ENCODE measurements at regions not wholly inside any gene's neighbourhood (a gene's known extent, or its start where the extent isn't known, plus 50 kb on each side); places are given as distances from the start of the nearest gene placed in this dataset.

- TF ChIP-seq CTCF (IDR thresholded peaks at IDR 0.05; ENCODE audit: low read length) (no peak), EZH2 (IDR thresholded peaks at IDR 0.05; ENCODE audit: borderline replicate concordance, low read length) (no peak)
Measured at GRCh38 chr10:81575036-81575435, 300.0 kb upstream of the NRG3 start.
